Gastroesophageal sphincter (tissue), 4 donors: ENCODE measurements at regions not wholly inside any gene's neighbourhood (a gene's known extent, or its start where the extent isn't known, plus 50 kb on each side); places are given as distances from the start of the nearest gene placed in this dataset.

Experiments used
- ATAC-seq: fragments of 150-250 bp; one replicate; pipeline ENCODE4 v1.9.1; 2016; ENCODE audit warnings: mild to moderate bottlenecking, moderate library complexity
- H3K27ac ChIP-seq, 4 donors: fragments of 200-600 bp; sonication (generic) in 3 of 4; 1 replicate in 3 of 4; 2 replicates in 1 of 4; pipeline ENCODE4 v1.5.1; 2016 to 2019
- H3K27me3 ChIP-seq: fragments of 200-600 bp; sonication (generic); one replicate; pipeline ENCODE4 v1.5.1; 2019
- H3K36me3 ChIP-seq, 2 donors: fragments of 200-600 bp; sonication (generic); one replicate each; pipeline ENCODE4 v1.5.1; 2019; ENCODE audit warnings: control low read depth in 1 of 2
- H3K4me1 ChIP-seq, 3 donors: fragments of 200-600 bp; sonication (generic); 1 replicate in 2 of 3; 2 replicates in 1 of 3; pipeline ENCODE4 v1.5.1; 2016 to 2019; ENCODE audit warnings: control low read depth in 2 of 3
- H3K4me3 ChIP-seq, 2 donors: fragments of 200-600 bp; sonication (generic); one replicate each; pipeline ENCODE4 v1.5.1; 2019; ENCODE audit warnings: mild to moderate bottlenecking in 1 of 2, moderate library complexity in 1 of 2
- H3K9me3 ChIP-seq, 3 donors: fragments of 200-600 bp; sonication (generic); one replicate each; pipeline ENCODE4 v1.5.1; 2017 to 2019; ENCODE audit warnings: control low read depth in 2 of 3
- CTCF ChIP-seq, 4 experiments: fragments of 200-600 bp in 2 of 4; fragments of 450-650 bp in 2 of 4; sonication (generic) in 1 of 4; IDR thresholded peaks; one replicate each; pipeline ENCODE4 v1.5.1; 2017 to 2019; ENCODE audit warnings: antibody characterized with exemption in 4 of 4, mild to moderate bottlenecking in 2 of 4, moderate library complexity in 2 of 4
- EP300 ChIP-seq: sonication (generic); formaldehyde crosslinking; IDR thresholded peaks from one replicate; pipeline ENCODE4 v1.6.1; 2017; ENCODE audit warnings: antibody characterized with exemption, mild to moderate bottlenecking
- POLR2A ChIP-seq, 2 donors: fragments of 450-650 bp; IDR thresholded peaks; one replicate each; pipeline ENCODE4 v1.6.1; 2017; ENCODE audit warnings: antibody characterized with exemption in 2 of 2, mild to moderate bottlenecking in 2 of 2, moderate library complexity in 1 of 2
- POLR2AphosphoS5 ChIP-seq: sonication (generic); formaldehyde crosslinking; IDR thresholded peaks from one replicate; pipeline ENCODE4 v1.6.1; 2017; ENCODE audit warnings: antibody characterized with exemption
- WGBS, 2 donors: methylation state at CpG; one replicate each; pipeline ENCODE4 v1.1.5; 2018; ENCODE audit warnings: low coverage in 1 of 2; 5-methylcytosine and 5-hydroxymethylcytosine counted together

GRCh38 chr5:108670591-108671289 is 77.0 kb upstream of the FER start:
- no peak for ATAC-seq

DNA sequence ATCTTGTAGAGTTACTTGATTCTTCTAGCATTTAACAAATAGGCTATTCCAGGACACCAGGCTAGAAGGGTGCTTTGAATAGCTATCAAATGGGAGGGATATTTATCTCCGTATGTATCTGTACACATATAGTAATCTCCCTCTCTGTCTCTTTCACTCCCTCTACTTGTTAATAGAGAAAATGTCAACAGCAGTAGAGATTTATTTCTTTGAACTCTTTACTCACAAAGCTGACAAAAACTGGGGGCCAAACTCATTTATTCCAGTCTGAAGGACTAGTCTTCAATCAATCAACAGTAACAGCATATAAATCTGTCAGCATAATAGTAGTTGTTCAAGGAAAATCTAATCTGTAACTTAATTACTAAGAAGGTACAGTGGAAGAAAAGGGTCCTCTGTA is 78.2 kb upstream of the FER start:
- Histone ChIP-seq H3K4me3 (no peak overlapping the region), H3K36me3 (no peaks in the 10 kb centered on the region), H3K27me3 (no peaks in the 10 kb centered on the region), H3K27ac (no peak overlapping the region), H3K9me3 (no peaks in the 10 kb centered on the region), H3K4me1 (no peaks in the 10 kb centered on the region)
- TF ChIP-seq EP300 = no peak
- no peak for TF ChIP-seq CTCF (IDR thresholded peaks at IDR 0.05)
- no peak for TF ChIP-seq POLR2A (IDR thresholded peaks at IDR 0.05)
- no peak for TF ChIP-seq POLR2AphosphoS5
- no peak for ATAC-seq
- WGBS, 2 donors = 67 to 77% methylated on average over 1 of the region's 1 CpG

More at GRCh38 chr5:108670591-108671289, 77.0 kb upstream of the FER start:
- no peaks in the 10 kb centered on the region for H3K9me3 ChIP-seq
- no peak overlapping the region for H3K27ac ChIP-seq
- WGBS, 2 donors = 67 to 72% methylated on average over 2 to 7 of the region's 7 CpGs
- no peak for TF ChIP-seq EP300
- TF ChIP-seq CTCF (IDR thresholded peaks at IDR 0.05) = no peak
- TF ChIP-seq POLR2A (IDR thresholded peaks at IDR 0.05) = no peak
- TF ChIP-seq POLR2AphosphoS5 = no peak
- no peaks in the 10 kb centered on the region for H3K27me3 ChIP-seq
- no peaks in the 10 kb centered on the region for H3K4me1 ChIP-seq
- no peak overlapping the region for H3K4me3 ChIP-seq
- H3K36me3 ChIP-seq = no peaks in the 10 kb centered on the region

DNA sequence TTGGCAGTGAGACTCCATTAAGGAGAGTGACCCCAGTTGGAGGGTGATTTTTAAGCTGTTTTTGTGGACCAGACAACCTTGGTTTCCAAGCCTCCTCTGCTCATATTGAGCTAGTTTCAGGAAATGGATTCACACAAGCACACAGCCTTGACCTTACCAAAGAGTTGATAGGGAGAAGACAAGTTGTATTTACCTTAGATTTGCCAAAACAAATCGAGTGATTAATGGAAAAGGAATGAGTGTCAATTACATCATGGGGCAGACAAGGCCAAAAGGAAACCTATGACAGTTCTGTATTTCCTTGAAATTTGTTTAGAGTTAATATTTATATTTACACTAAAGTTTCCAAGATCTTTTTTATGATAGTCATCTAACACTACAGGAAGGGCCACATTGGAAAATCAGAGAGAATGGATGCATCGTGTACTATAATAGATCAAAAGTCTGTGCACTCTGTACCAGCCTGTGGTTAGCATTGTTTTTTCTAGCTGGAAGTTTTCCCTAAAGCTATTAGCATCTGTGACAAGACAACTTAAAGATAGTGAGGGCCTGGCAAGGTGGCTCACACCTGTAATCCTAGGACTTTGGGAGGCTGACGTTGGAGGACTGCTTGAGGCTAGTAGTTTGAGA is 86.0 kb upstream of the FER start:
- H3K36me3 ChIP-seq = no peaks in the 10 kb centered on the region
- H3K4me3 ChIP-seq = no peak overlapping the region
- no peaks in the 10 kb centered on the region for H3K9me3 ChIP-seq
- no peaks in the 10 kb centered on the region for H3K27me3 ChIP-seq
- H3K27ac ChIP-seq = no peak overlapping the region
- H3K4me1 ChIP-seq = no peaks in the 10 kb centered on the region
- 48 to 59% methylated on average over 2 of the region's 3 CpGs for WGBS, 2 donors
- no peak for ATAC-seq
- no peak for TF ChIP-seq CTCF (IDR thresholded peaks at IDR 0.05)
- no peak for TF ChIP-seq POLR2A (IDR thresholded peaks at IDR 0.05)
- no peak for TF ChIP-seq EP300
- no peak for TF ChIP-seq POLR2AphosphoS5

- no peaks in the 10 kb centered on the region for H3K9me3 ChIP-seq
- TF ChIP-seq POLR2AphosphoS5 (no peak), POLR2A (IDR thresholded peaks at IDR 0.05) (no peak), CTCF (IDR thresholded peaks at IDR 0.05) (no peak), EP300 (no peak)
- H3K36me3 ChIP-seq = no peaks in the 10 kb centered on the region
- H3K4me1 ChIP-seq = no peaks in the 10 kb centered on the region
- H3K27me3 ChIP-seq = no peaks in the 10 kb centered on the region
- 56% methylated on average over 1 of the region's 1 CpG; no CpG with 5 or more reads in 1 of the 2 donors for WGBS, 2 donors
- no peak overlapping the region for H3K4me3 ChIP-seq
- no peak overlapping the region for H3K27ac ChIP-seq
- no peak for ATAC-seq
These were observed 86.7 kb upstream of the FER start for GRCh38 chr5:108661024-108661423.

GRCh38 chr5:108660291-108660690 is 87.4 kb upstream of the FER start:
- Histone ChIP-seq H3K27ac (no peak overlapping the region), H3K4me3 (no peak overlapping the region), H3K36me3 (no peaks in the 10 kb centered on the region), H3K4me1 (no peaks in the 10 kb centered on the region), H3K27me3 (no peaks in the 10 kb centered on the region), H3K9me3 (no peaks in the 10 kb centered on the region)
- peak; percentile 16 for ATAC-seq
- 53 to 80% methylated on average over 3 to 6 of the region's 6 CpGs for WGBS, 2 donors
- TF ChIP-seq POLR2AphosphoS5 = no peak
- no peak for TF ChIP-seq EP300
- TF ChIP-seq CTCF (IDR thresholded peaks at IDR 0.05) = no peak
- no peak for TF ChIP-seq POLR2A (IDR thresholded peaks at IDR 0.05)
